IMR-90 (cell line): ENCODE measurements at regions not wholly inside any gene's neighbourhood (a gene's known extent, or its start where the extent isn't known, plus 50 kb on each side); places are given as distances from the start of the nearest gene placed in this dataset.

Source experiments
- ATAC-seq: fragments of 200-7000 bp; cut with Tn5 transposase; 2 replicates; pipeline ENCODE4 v1.9.1; 2020; ENCODE audit warnings: low read depth, mild to moderate bottlenecking, moderate library complexity
- BruUV-seq: library from RNA; stranded (reverse); fragments of 400-500 nt; replicated peaks from 2 replicates; lab custom pipeline; 2021; lab: Mats Ljungman, UMichigan
- CTCF ChIA-PET: fragments of 300-600 bp; formaldehyde crosslinking; extraction: SDS; loops from one replicate; lab custom pipeline; 2021; ENCODE audit warnings: antibody characterized with exemption; lab: Yijun Ruan, JAX
- POLR2A ChIA-PET: fragments of 300-600 bp; sonication (Branson Sonifier 250); formaldehyde crosslinking; loops from one replicate; lab custom pipeline; 2022; ENCODE audit warnings: antibody characterized with exemption; ENCODE audit not compliant: unreplicated experiment; lab: Charles Lee
- DNase-seq: peaks from one replicate; pipeline ENCODE4 v3.0.0; 2013
- H2AFZ ChIP-seq: replicated peaks from 2 replicates; pipeline ENCODE3; 2013; ENCODE audit warnings: low read length, mild to moderate bottlenecking; ENCODE audit not compliant: poor library complexity
- H2AK5ac ChIP-seq: 2 replicates; pipeline ENCODE4 v1.6.1; 2013; ENCODE audit warnings: low read depth, low read length, inconsistent platforms
- H2AK9ac ChIP-seq: replicated peaks from 2 replicates; pipeline ENCODE3; 2013; ENCODE audit warnings: mild to moderate bottlenecking, low read depth, low read length, moderate library complexity; ENCODE audit not compliant: poor library complexity
- H2BK120ac ChIP-seq: 2 replicates; pipeline ENCODE4 v1.6.1; 2013; ENCODE audit warnings: low read depth, low read length, inconsistent platforms
- H2BK15ac ChIP-seq: 3 replicates; pipeline ENCODE4 v1.6.1; 2013; ENCODE audit warnings: low read depth, low read length, inconsistent platforms
- H2BK20ac ChIP-seq: 2 replicates; pipeline ENCODE4 v1.6.1; 2013; ENCODE audit warnings: low read depth, mild to moderate bottlenecking, inconsistent platforms, low read length, moderate library complexity
- H2BK5ac ChIP-seq: 2 replicates; pipeline ENCODE4 v1.6.1; 2013; ENCODE audit warnings: mild to moderate bottlenecking, low read depth, low read length, inconsistent platforms; ENCODE audit not compliant: poor library complexity, severe bottlenecking
- H3K14ac ChIP-seq: replicated peaks from 2 replicates; pipeline ENCODE4 v1.6.1; 2013; ENCODE audit warnings: low read depth, low read length, inconsistent platforms
- H3K18ac ChIP-seq: 2 replicates; pipeline ENCODE4 v1.6.1; 2013; ENCODE audit warnings: low read depth, low read length, control low read depth
- H3K23ac ChIP-seq: 2 replicates; pipeline ENCODE4 v1.6.1; 2013; ENCODE audit warnings: low read depth, low read length, inconsistent platforms
- H3K27ac ChIP-seq: 2 replicates; pipeline ENCODE4 v1.5.1; 2013; ENCODE audit warnings: mild to moderate bottlenecking, control low read depth, low read length; ENCODE audit not compliant: insufficient read depth
- H3K27me3 ChIP-seq: 2 replicates; pipeline ENCODE4 v1.6.1; 2013; ENCODE audit warnings: low read length; ENCODE audit not compliant: control insufficient read depth, insufficient read depth
- H3K36me3 ChIP-seq: 2 replicates; pipeline ENCODE4 v1.6.1; 2013; ENCODE audit warnings: low read length, mixed read lengths; ENCODE audit not compliant: control insufficient read depth, insufficient read depth
- H3K4ac ChIP-seq: 2 replicates; pipeline ENCODE4 v1.6.1; 2013; ENCODE audit warnings: low read depth, low read length, inconsistent platforms
- H3K4me1 ChIP-seq: 2 replicates; pipeline ENCODE4 v1.6.1; 2013; ENCODE audit warnings: low read length, mixed read lengths; ENCODE audit not compliant: control insufficient read depth, insufficient read depth
- H3K4me2 ChIP-seq: 2 replicates; pipeline ENCODE4 v1.6.1; 2013; ENCODE audit warnings: low read depth, mild to moderate bottlenecking, control low read depth, low read length, moderate library complexity
- H3K4me3 ChIP-seq: 2 replicates; pipeline ENCODE4 v1.5.1; 2013; ENCODE audit warnings: low read depth, mild to moderate bottlenecking, control low read depth, low read length, moderate library complexity; ENCODE audit not compliant: insufficient read depth
- H3K56ac ChIP-seq: 2 replicates; pipeline ENCODE4 v1.6.1; 2013; ENCODE audit warnings: low read length, inconsistent platforms; ENCODE audit not compliant: insufficient read depth; ENCODE audit errors: extremely low read depth
- H3K79me1 ChIP-seq, 2 experiments: 2 replicates each; pipeline ENCODE4 v1.6.1; 2013; ENCODE audit warnings: low read length in 2 of 2, inconsistent platforms in 1 of 2, low read depth in 1 of 2
- H3K9ac ChIP-seq: 2 replicates; pipeline ENCODE4 v1.6.1; 2013; ENCODE audit warnings: low read depth, low read length, control low read depth
- H3K9me1 ChIP-seq: 2 replicates; pipeline ENCODE4 v1.6.1; 2013; ENCODE audit warnings: low read length, inconsistent platforms; ENCODE audit not compliant: insufficient read depth
- H3K9me3 ChIP-seq: 2 replicates; pipeline ENCODE4 v1.6.1; 2013; ENCODE audit warnings: low read length; ENCODE audit not compliant: control insufficient read depth, insufficient read depth
- H4K20me1 ChIP-seq: 2 replicates; pipeline ENCODE4 v1.6.1; 2013; ENCODE audit warnings: low read length, inconsistent platforms; ENCODE audit not compliant: insufficient read depth
- H4K5ac ChIP-seq: 2 replicates; pipeline ENCODE4 v1.6.1; 2013; ENCODE audit warnings: mild to moderate bottlenecking, low read depth, low read length, control low read depth
- H4K8ac ChIP-seq, 2 experiments: 2 replicates each; pipeline ENCODE4 v1.6.1; 2013; ENCODE audit warnings: low read depth in 2 of 2, low read length in 2 of 2, control low read depth in 1 of 2, inconsistent platforms in 1 of 2
- H4K91ac ChIP-seq: 2 replicates; pipeline ENCODE4 v1.6.1; 2013; ENCODE audit warnings: low read depth, low read length, inconsistent platforms; ENCODE audit not compliant: insufficient read depth
- BHLHE40 ChIP-seq: fragments of 150-350 bp; IDR thresholded peaks from 2 replicates; pipeline ENCODE4 v1.6.1; 2016; ENCODE audit warnings: mild to moderate bottlenecking, low read depth, low read length
- CEBPB ChIP-seq: IDR thresholded peaks from 2 replicates; pipeline ENCODE4 v1.6.1; 2012; ENCODE audit warnings: low read depth, low read length, improper control_type of control experiment
- FOS ChIP-seq: fragments of 150-350 bp; IDR thresholded peaks from 2 replicates; pipeline ENCODE4 v1.6.1; 2016; ENCODE audit warnings: low read depth, low read length
- MAFK ChIP-seq: IDR thresholded peaks from 2 replicates; pipeline ENCODE4 v1.6.1; 2012; ENCODE audit warnings: low read depth, low read length, improper control_type of control experiment
- NFE2L2 ChIP-seq: fragments of 150-350 bp; IDR thresholded peaks from 2 replicates; pipeline ENCODE4 v1.6.1; 2016; ENCODE audit warnings: low read depth, mild to moderate bottlenecking, low read length
- POLR2A ChIP-seq: IDR thresholded peaks from 2 replicates; pipeline ENCODE4 v1.6.1; 2012; ENCODE audit warnings: mild to moderate bottlenecking, low read depth, low read length
- RAD21 ChIP-seq: IDR thresholded peaks from 2 replicates; pipeline ENCODE4 v1.6.1; 2012; ENCODE audit warnings: low read length, improper control_type of control experiment
- WGBS, 2 experiments: methylation state at CpG; one replicate each; pipeline versions ENCODE4 v1.1.5 to v1.1.7; 2013; ENCODE audit warnings: missing lambda C conversion rate in 2 of 2; ENCODE audit not compliant: insufficient read length in 1 of 2; ENCODE audit errors: extremely low coverage in 2 of 2; 5-methylcytosine and 5-hydroxymethylcytosine counted together
- dilution Hi-C: fragments of 300-500 bp; cut with HindIII; formaldehyde crosslinking; loops from one replicate; pipeline ENCODE4 v1.14.3; 2018; ENCODE audit warnings: low sequenced_read_pairs; ENCODE audit not compliant: unreplicated experiment
- in situ Hi-C: fragments of 300-500 bp; cut with MboI; formaldehyde crosslinking; loops from 3 replicates; pipeline ENCODE4 v1.14.3; 2019; ENCODE audit warnings: low sequenced_read_pairs, inconsistent platforms, mixed read lengths
- intact Hi-C: fragments of 100-400 bp; cut with micrococcal nuclease; formaldehyde crosslinking; loops from 2 replicates; pipeline ENCODE4 v1.10.0; 2022
- TF ChIP-seq, protein P1 (sequence below): conservative IDR thresholded peaks from 2 replicates; pipeline ENCODE4 v1.5.1; 2012; ENCODE audit warnings: mild to moderate bottlenecking, low read depth, low read length, improper control_type of control experiment
- TF ChIP-seq, protein P2 (sequence below): fragments of 150-350 bp; IDR thresholded peaks from 2 replicates; pipeline ENCODE4 v1.6.1; 2016; ENCODE audit warnings: low read depth, mild to moderate bottlenecking, low read length, moderate library complexity, borderline replicate concordance
- TF ChIP-seq, protein P3 (sequence below): fragments of 150-350 bp; IDR thresholded peaks from 2 replicates; pipeline ENCODE4 v1.6.1; 2017; ENCODE audit warnings: mild to moderate bottlenecking, antibody characterized with exemption, low read length, low read depth

GRCh38 chr6:129771678-129772077 is 61.7 kb upstream of the ARHGAP18 start:
- no peak for ATAC-seq
- Histone ChIP-seq H3K18ac (no peak overlapping the region), H3K4me1 (no peaks in the 10 kb centered on the region), H4K91ac (no peak overlapping the region), H2BK120ac (no peak overlapping the region), H2BK15ac (no peak overlapping the region), H3K9ac (no peak overlapping the region), H3K9me1 (no peaks in the 10 kb centered on the region), H4K5ac (no peak overlapping the region), H3K23ac (no peak overlapping the region), H3K79me1 (no peaks in the 10 kb centered on the region), H3K4me2 (no peak overlapping the region), H2AFZ (no peak overlapping the region), H3K56ac (no peak overlapping the region), H3K36me3 (no peaks in the 10 kb centered on the region), H4K8ac (no peak overlapping the region), H2AK9ac (no peak overlapping the region), H3K27ac (no peak overlapping the region), H3K4ac (no peak overlapping the region), H3K14ac (no peak overlapping the region), H3K27me3 (no peaks in the 10 kb centered on the region), H2AK5ac (no peak overlapping the region), H2BK20ac (no peak overlapping the region), H3K9me3 (no peaks in the 10 kb centered on the region), H2BK5ac (no peak overlapping the region), H4K20me1 (no peaks in the 10 kb centered on the region), H3K4me3 (no peak overlapping the region)
- no CpG with 5 or more reads among the region's 4 CpGs for WGBS, 2 experiments
- DNase-seq, result no peak
- dilution Hi-C loops (no loop called here), intact Hi-C loops (no loop called here), in situ Hi-C loops (no loop called here)
- ChIA-PET POLR2A (no interaction called here), CTCF (no interaction called here)
- BruUV-seq, result no TSS peak
- TF ChIP-seq, protein P1, sequence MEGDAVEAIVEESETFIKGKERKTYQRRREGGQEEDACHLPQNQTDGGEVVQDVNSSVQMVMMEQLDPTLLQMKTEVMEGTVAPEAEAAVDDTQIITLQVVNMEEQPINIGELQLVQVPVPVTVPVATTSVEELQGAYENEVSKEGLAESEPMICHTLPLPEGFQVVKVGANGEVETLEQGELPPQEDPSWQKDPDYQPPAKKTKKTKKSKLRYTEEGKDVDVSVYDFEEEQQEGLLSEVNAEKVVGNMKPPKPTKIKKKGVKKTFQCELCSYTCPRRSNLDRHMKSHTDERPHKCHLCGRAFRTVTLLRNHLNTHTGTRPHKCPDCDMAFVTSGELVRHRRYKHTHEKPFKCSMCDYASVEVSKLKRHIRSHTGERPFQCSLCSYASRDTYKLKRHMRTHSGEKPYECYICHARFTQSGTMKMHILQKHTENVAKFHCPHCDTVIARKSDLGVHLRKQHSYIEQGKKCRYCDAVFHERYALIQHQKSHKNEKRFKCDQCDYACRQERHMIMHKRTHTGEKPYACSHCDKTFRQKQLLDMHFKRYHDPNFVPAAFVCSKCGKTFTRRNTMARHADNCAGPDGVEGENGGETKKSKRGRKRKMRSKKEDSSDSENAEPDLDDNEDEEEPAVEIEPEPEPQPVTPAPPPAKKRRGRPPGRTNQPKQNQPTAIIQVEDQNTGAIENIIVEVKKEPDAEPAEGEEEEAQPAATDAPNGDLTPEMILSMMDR, result no peak
- TF ChIP-seq RAD21, result no peak
- TF ChIP-seq POLR2A, result no peak
- no peak for TF ChIP-seq CEBPB
- TF ChIP-seq MAFK, result no peak
- no peak for TF ChIP-seq FOS
- TF ChIP-seq NFE2L2, result no peak
- TF ChIP-seq, protein P2, sequence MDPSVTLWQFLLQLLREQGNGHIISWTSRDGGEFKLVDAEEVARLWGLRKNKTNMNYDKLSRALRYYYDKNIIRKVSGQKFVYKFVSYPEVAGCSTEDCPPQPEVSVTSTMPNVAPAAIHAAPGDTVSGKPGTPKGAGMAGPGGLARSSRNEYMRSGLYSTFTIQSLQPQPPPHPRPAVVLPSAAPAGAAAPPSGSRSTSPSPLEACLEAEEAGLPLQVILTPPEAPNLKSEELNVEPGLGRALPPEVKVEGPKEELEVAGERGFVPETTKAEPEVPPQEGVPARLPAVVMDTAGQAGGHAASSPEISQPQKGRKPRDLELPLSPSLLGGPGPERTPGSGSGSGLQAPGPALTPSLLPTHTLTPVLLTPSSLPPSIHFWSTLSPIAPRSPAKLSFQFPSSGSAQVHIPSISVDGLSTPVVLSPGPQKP, result no peak
- TF ChIP-seq, protein P3, sequence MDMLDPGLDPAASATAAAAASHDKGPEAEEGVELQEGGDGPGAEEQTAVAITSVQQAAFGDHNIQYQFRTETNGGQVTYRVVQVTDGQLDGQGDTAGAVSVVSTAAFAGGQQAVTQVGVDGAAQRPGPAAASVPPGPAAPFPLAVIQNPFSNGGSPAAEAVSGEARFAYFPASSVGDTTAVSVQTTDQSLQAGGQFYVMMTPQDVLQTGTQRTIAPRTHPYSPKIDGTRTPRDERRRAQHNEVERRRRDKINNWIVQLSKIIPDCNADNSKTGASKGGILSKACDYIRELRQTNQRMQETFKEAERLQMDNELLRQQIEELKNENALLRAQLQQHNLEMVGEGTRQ, result no peak
- no peak for TF ChIP-seq BHLHE40
